ENCODE measurements at regions not wholly inside any gene's neighbourhood (a gene's known extent, or its start where the extent isn't known, plus 50 kb on each side); places are given as distances from the start of the nearest gene placed in this dataset.

DNA sequence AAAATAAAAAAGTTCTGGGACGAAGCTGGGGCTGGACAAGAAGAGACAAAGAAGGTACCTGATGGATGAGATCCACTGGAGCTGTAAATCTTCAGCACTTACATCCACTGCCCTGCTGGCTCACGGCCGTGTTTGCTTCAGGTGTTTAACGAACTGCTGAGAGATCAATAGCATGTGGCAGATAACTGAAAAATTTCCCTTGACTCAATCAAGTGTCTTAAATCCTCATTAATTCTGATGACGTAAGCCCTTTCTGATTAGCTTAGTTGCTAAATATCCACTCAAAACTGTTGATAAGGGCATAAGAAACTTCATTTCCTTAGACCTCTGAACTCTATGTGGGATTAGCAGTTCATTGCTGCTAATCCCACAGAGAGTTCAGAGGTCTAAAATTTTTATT lies 354.2 kb upstream of the HS3ST1 start:
- Mint-ChIP-seq H3K27me3 (ENCODE audit: low read depth) (no peaks in the 10 kb centered on the region), H3K4me1 (ENCODE audit: low read depth) (no peaks in the 10 kb centered on the region), H3K4me3 (ENCODE audit: unreplicated experiment) (no peak overlapping the region), H3K9me3 (ENCODE audit: low read depth) (peaks cover 3% of the 10 kb centered on the region), H3K27ac (ENCODE audit: unreplicated experiment) (no peak overlapping the region), H3K36me3 (ENCODE audit: low read depth) (no peaks in the 10 kb centered on the region)
- no peak for DNase-seq (ENCODE audit: low spot score)
- TF ChIP-seq CTCF (IDR thresholded peaks at IDR 0.05), result no peak

GRCh38 chr4:11777447-11777846 lies 348.8 kb upstream of the HS3ST1 start:
- DNase-seq (ENCODE audit: low spot score), result no peak
- Mint-ChIP-seq H3K27ac (ENCODE audit: unreplicated experiment) (no peak overlapping the region), H3K9me3 (ENCODE audit: low read depth) (peaks cover 3% of the 10 kb centered on the region), H3K4me1 (ENCODE audit: low read depth) (no peaks in the 10 kb centered on the region), H3K27me3 (ENCODE audit: low read depth) (peaks cover 1% of the 10 kb centered on the region), H3K36me3 (ENCODE audit: low read depth) (no peaks in the 10 kb centered on the region), H3K4me3 (ENCODE audit: unreplicated experiment) (no peak overlapping the region)
- no peak for TF ChIP-seq CTCF (IDR thresholded peaks at IDR 0.05)

- no peaks in the 10 kb centered on the region for H3K4me1 Mint-ChIP-seq (ENCODE audit: low read depth)
- no peak overlapping the region for H3K4me3 Mint-ChIP-seq (ENCODE audit: unreplicated experiment)
- no peak for TF ChIP-seq CTCF (IDR thresholded peaks at IDR 0.05)
- peaks cover 1% of the 10 kb centered on the region for H3K27me3 Mint-ChIP-seq (ENCODE audit: low read depth)
- H3K36me3 Mint-ChIP-seq (ENCODE audit: low read depth), result no peaks in the 10 kb centered on the region
- no peak for DNase-seq (ENCODE audit: low spot score)
- H3K27ac Mint-ChIP-seq (ENCODE audit: unreplicated experiment), result no peak overlapping the region
- H3K9me3 Mint-ChIP-seq (ENCODE audit: low read depth), result no peaks in the 10 kb centered on the region
Measured at GRCh38 chr4:11774346-11774745, 345.7 kb upstream of the HS3ST1 start.

DNA sequence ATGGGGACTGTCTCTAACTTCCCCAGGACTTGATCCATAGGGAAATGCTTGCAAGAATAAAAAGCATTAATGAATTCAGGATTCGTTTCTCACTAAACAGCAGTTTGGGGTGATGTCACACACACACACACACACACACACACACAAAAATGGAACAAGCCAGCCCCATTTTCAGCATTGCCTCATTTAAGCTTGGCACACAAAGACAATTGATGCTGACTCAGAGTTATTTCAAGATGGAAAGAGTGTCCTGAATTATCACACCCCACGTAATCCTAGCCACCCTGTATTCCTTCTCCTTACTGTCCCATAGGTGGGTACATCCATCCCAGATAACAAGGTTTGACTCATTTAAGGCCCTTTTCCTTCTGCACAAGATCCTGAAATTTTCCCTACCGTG lies 345.1 kb upstream of the HS3ST1 start:
- TF ChIP-seq CTCF (IDR thresholded peaks at IDR 0.05), result no peak
- peaks cover 1% of the 10 kb centered on the region for H3K27me3 Mint-ChIP-seq (ENCODE audit: low read depth)
- H3K27ac Mint-ChIP-seq (ENCODE audit: unreplicated experiment), result no peak overlapping the region
- H3K4me1 Mint-ChIP-seq (ENCODE audit: low read depth), result no peaks in the 10 kb centered on the region
- H3K4me3 Mint-ChIP-seq (ENCODE audit: unreplicated experiment), result no peak overlapping the region
- DNase-seq (ENCODE audit: low spot score), result no peak
- no peaks in the 10 kb centered on the region for H3K36me3 Mint-ChIP-seq (ENCODE audit: low read depth)
- no peaks in the 10 kb centered on the region for H3K9me3 Mint-ChIP-seq (ENCODE audit: low read depth)

DNA sequence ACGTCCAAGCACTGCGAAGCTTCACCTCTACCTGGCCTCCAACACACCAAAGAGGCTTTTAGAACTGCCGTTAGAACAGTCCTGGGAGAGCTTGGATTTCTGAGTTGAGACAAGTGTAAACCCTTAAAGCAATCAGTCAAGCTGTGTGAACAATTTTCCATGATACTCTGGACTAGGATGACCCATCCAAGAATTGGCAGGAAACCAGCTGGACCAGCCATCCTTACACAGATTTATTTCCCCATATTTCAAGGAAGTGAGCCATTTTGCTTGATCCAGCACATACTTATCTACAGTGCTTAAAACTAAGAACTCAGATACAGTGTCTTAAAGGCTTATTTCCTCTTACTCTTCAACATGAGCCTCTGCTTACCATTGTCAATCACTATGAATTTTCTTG lies 340.7 kb upstream of the HS3ST1 start:
- Mint-ChIP-seq H3K27ac (ENCODE audit: unreplicated experiment) (no peak overlapping the region), H3K36me3 (ENCODE audit: low read depth) (no peaks in the 10 kb centered on the region), H3K4me1 (ENCODE audit: low read depth) (no peaks in the 10 kb centered on the region), H3K27me3 (ENCODE audit: low read depth) (peaks cover 1% of the 10 kb centered on the region), H3K9me3 (ENCODE audit: low read depth) (no peaks in the 10 kb centered on the region), H3K4me3 (ENCODE audit: unreplicated experiment) (no peak overlapping the region)
- DNase-seq (ENCODE audit: low spot score), result no peak
- TF ChIP-seq CTCF (IDR thresholded peaks at IDR 0.05), result no peak

All from chondrocyte (in vitro differentiated cells).